ENCODE measurements at regions not wholly inside any gene's neighbourhood (a gene's known extent, or its start where the extent isn't known, plus 50 kb on each side); places are given as distances from the start of the nearest gene placed in this dataset.

DNA sequence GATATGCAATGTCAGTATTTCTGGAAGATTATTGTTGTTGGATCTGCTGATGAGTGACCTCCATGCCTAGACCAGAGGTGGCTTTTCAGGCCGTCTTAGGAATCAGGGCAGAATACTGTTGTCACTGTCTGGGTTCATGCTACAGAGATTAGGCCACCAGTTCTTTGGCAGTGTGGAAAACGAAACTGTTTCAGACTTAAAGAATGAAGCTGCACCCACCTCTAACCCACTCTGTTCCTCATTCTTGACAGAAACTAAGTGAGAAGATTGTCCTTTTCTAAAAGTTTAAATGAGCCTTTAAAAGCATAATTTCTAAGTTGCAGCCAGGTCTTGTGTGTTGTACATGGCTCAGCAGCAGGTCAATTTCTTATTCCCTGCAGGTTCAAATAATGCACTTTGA lies 444.3 kb downstream of the ENC1 start:
- Histone ChIP-seq H3K4me1 (ENCODE audit: insufficient read depth, low read length, poor library complexity, severe bottlenecking) (no peaks in the 10 kb centered on the region), H3K27me3 (replicated peaks; ENCODE audit: insufficient read depth, low read depth, low read length, poor library complexity) (peaks cover 7% of the 10 kb centered on the region), H3K4me3 (ENCODE audit: low read depth, low read length, poor library complexity, severe bottlenecking) (no peak overlapping the region), H3K36me3 (ENCODE audit: insufficient read depth, low read length, poor library complexity, severe bottlenecking) (no peaks in the 10 kb centered on the region), H3K9me3 (ENCODE audit: low read depth, low read length, poor library complexity, severe bottlenecking) (no peaks in the 10 kb centered on the region), H3K27ac (ENCODE audit: low read depth, low read length, poor library complexity, severe bottlenecking) (no peak overlapping the region)
- CTCF ChIA-PET: no interaction called here
- POLR2A ChIA-PET (ENCODE audit: low non-redundant PET): no interaction called here
- DNase-seq (ENCODE audit: low spot score): no peak
- intact Hi-C loops (cut with micrococcal nuclease; ENCODE audit: unreplicated experiment): no loop called here
- BruUV-seq (replicated peaks): no TSS peak
- TF ChIP-seq EZH2 (IDR thresholded peaks at IDR 0.05; ENCODE audit: borderline replicate concordance, low read depth, low read length, poor library complexity, severe bottlenecking): no peak
- TF ChIP-seq, protein P1, sequence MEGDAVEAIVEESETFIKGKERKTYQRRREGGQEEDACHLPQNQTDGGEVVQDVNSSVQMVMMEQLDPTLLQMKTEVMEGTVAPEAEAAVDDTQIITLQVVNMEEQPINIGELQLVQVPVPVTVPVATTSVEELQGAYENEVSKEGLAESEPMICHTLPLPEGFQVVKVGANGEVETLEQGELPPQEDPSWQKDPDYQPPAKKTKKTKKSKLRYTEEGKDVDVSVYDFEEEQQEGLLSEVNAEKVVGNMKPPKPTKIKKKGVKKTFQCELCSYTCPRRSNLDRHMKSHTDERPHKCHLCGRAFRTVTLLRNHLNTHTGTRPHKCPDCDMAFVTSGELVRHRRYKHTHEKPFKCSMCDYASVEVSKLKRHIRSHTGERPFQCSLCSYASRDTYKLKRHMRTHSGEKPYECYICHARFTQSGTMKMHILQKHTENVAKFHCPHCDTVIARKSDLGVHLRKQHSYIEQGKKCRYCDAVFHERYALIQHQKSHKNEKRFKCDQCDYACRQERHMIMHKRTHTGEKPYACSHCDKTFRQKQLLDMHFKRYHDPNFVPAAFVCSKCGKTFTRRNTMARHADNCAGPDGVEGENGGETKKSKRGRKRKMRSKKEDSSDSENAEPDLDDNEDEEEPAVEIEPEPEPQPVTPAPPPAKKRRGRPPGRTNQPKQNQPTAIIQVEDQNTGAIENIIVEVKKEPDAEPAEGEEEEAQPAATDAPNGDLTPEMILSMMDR (conservative IDR thresholded peaks at IDR 0.05; ENCODE audit: low read depth, low read length): no peak

- TF ChIP-seq, protein P1 (conservative IDR thresholded peaks at IDR 0.05; ENCODE audit: low read depth, low read length): no peak
- TF ChIP-seq EZH2 (IDR thresholded peaks at IDR 0.05; ENCODE audit: borderline replicate concordance, low read depth, low read length, poor library complexity, severe bottlenecking): no peak
- Histone ChIP-seq H3K9me3 (ENCODE audit: low read depth, low read length, poor library complexity, severe bottlenecking) (no peaks in the 10 kb centered on the region), H3K4me1 (ENCODE audit: insufficient read depth, low read length, poor library complexity, severe bottlenecking) (no peaks in the 10 kb centered on the region), H3K4me3 (ENCODE audit: low read depth, low read length, poor library complexity, severe bottlenecking) (no peak overlapping the region), H3K36me3 (ENCODE audit: insufficient read depth, low read length, poor library complexity, severe bottlenecking) (no peaks in the 10 kb centered on the region), H3K27me3 (replicated peaks; ENCODE audit: insufficient read depth, low read depth, low read length, poor library complexity) (peaks cover 7% of the 10 kb centered on the region), H3K27ac (ENCODE audit: low read depth, low read length, poor library complexity, severe bottlenecking) (no peak overlapping the region)
- CTCF ChIA-PET: no interaction called here
- POLR2A ChIA-PET (ENCODE audit: low non-redundant PET): no interaction called here
- no peak for DNase-seq (ENCODE audit: low spot score)
- no TSS peak for BruUV-seq (replicated peaks)
- intact Hi-C loops (cut with micrococcal nuclease; ENCODE audit: unreplicated experiment): no loop called here
Observed at GRCh38 chr5:74194196-74194595, 446.3 kb downstream of the ENC1 start.

GRCh38 chr5:74192606-74193299 lies 447.8 kb downstream of the ENC1 start:
- Histone ChIP-seq H3K4me3 (ENCODE audit: low read depth, low read length, poor library complexity, severe bottlenecking) (no peak overlapping the region), H3K4me1 (ENCODE audit: insufficient read depth, low read length, poor library complexity, severe bottlenecking) (peaks cover 2% of the 10 kb centered on the region), H3K9me3 (ENCODE audit: low read depth, low read length, poor library complexity, severe bottlenecking) (no peaks in the 10 kb centered on the region), H3K27ac (ENCODE audit: low read depth, low read length, poor library complexity, severe bottlenecking) (no peak overlapping the region), H3K27me3 (replicated peaks; ENCODE audit: insufficient read depth, low read depth, low read length, poor library complexity) (peaks cover 7% of the 10 kb centered on the region), H3K36me3 (ENCODE audit: insufficient read depth, low read length, poor library complexity, severe bottlenecking) (no peaks in the 10 kb centered on the region)
- BruUV-seq (replicated peaks): no TSS peak
- ChIA-PET CTCF (no interaction called here), POLR2A (ENCODE audit: low non-redundant PET) (no interaction called here)
- no peak for DNase-seq (ENCODE audit: low spot score)
- TF ChIP-seq, protein P1 (conservative IDR thresholded peaks at IDR 0.05; ENCODE audit: low read depth, low read length): no peak
- TF ChIP-seq EZH2 (IDR thresholded peaks at IDR 0.05; ENCODE audit: borderline replicate concordance, low read depth, low read length, poor library complexity, severe bottlenecking): no peak
- intact Hi-C loops (cut with micrococcal nuclease; ENCODE audit: unreplicated experiment): no loop called here
